GM23248 (cell line): ENCODE measurements at regions not wholly inside any gene's neighbourhood (a gene's known extent, or its start where the extent isn't known, plus 50 kb on each side); places are given as distances from the start of the nearest gene placed in this dataset.

Experiments
- EZH2 ChIP-seq: fragments of 200-600 bp; sonication (generic); IDR thresholded peaks from 2 replicates; pipeline ENCODE4 v1.6.1; 2018; ENCODE audit warnings: antibody characterized with exemption, mild to moderate bottlenecking; ENCODE audit not compliant: insufficient read depth, poor library complexity, severe bottlenecking
- EZH2phosphoT487 ChIP-seq: fragments of 200-600 bp; sonication (generic); IDR thresholded peaks from 2 replicates; pipeline ENCODE4 v1.6.1; 2018; ENCODE audit warnings: antibody characterized with exemption, moderate library complexity, mild to moderate bottlenecking, low read depth; ENCODE audit not compliant: insufficient read depth

DNA sequence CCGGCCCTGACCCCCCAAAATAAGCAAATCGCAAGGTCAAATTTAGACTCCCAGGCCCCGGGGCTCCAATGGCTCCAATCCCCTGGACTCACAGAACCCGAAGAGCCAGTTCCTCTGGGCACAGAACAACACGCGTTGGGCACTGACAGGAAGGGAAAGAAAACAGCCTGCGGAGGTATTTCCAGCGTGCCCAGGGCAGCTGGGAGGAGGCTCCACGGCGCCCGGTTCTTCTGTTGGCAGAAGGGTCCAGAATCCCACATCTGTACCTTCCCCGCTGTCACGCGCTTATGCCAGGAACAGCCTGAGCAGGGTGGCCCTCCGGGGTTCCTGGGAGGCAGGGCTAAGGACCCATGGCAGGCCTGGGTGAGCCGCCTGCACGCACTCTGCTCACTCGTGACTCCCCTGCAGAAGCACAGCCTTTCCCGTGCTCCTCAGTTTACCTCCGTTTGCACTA is 85.5 kb downstream of the RIPK4 start:
- TF ChIP-seq EZH2phosphoT487 (no peak), EZH2 (no peak)
